H1 (cell line): ENCODE measurements at regions not wholly inside any gene's neighbourhood (a gene's known extent, or its start where the extent isn't known, plus 50 kb on each side); places are given as distances from the start of the nearest gene placed in this dataset.

ENCODE experiments used
- CTCF ChIA-PET: fragments of 300-600 bp; sonication (Branson Sonifier 250); formaldehyde crosslinking; loops from one replicate; lab custom pipeline; 2021; ENCODE audit not compliant: partially characterized antibody; lab: Charles Lee
- POLR2A ChIA-PET: fragments of 300-600 bp; sonication (Branson Sonifier 250); formaldehyde crosslinking; loops from one replicate; lab custom pipeline; 2021; ENCODE audit warnings: inconsistent platforms; ENCODE audit not compliant: partially characterized antibody; lab: Charles Lee
- DNase-seq, 2 experiments: peaks; one replicate each; pipeline versions ENCODE4 v3.0.0 to v3.0.0-alpha.2; 2010 to 2022; ENCODE audit warnings: low spot score in 2 of 2, low read depth in 1 of 2, mixed read lengths in 1 of 2
- FAIRE-seq: peaks from 2 replicates; lab custom pipeline; 2011; peaks lifted over from hg19 to GRCh38; lab: Jason Lieb, UNC
- H2AFZ ChIP-seq: 2 replicates; pipeline ENCODE4 v1.8.1; 2012; ENCODE audit warnings: low read length, inconsistent platforms
- H2AK5ac ChIP-seq: 2 replicates; pipeline ENCODE4 v1.6.1; 2013; ENCODE audit warnings: low read depth, low read length
- H2BK120ac ChIP-seq: replicated peaks from 2 replicates; pipeline ENCODE3; 2013; ENCODE audit warnings: low read depth, low read length, inconsistent platforms
- H2BK12ac ChIP-seq: 2 replicates; pipeline ENCODE4 v1.6.1; 2013; ENCODE audit warnings: low read depth, low read length
- H2BK15ac ChIP-seq: 2 replicates; pipeline ENCODE4 v1.6.1; 2013; ENCODE audit warnings: low read length
- H2BK20ac ChIP-seq: 2 replicates; pipeline ENCODE4 v1.6.1; 2013; ENCODE audit warnings: low read length
- H2BK5ac ChIP-seq: 2 replicates; pipeline ENCODE4 v1.6.1; 2013; ENCODE audit warnings: low read depth, low read length
- H3K14ac ChIP-seq: 2 replicates; pipeline ENCODE4 v1.6.1; 2013; ENCODE audit warnings: inconsistent platforms; ENCODE audit not compliant: insufficient read length
- H3K18ac ChIP-seq: 2 replicates; pipeline ENCODE4 v1.6.1; 2013; ENCODE audit warnings: low read length; ENCODE audit errors: extremely low read depth
- H3K23ac ChIP-seq: 2 replicates; pipeline ENCODE4 v1.6.1; 2013; ENCODE audit warnings: inconsistent platforms; ENCODE audit not compliant: insufficient read length
- H3K23me2 ChIP-seq: 2 replicates; pipeline ENCODE4 v1.6.1; 2013; ENCODE audit warnings: low read depth, low read length
- H3K27ac ChIP-seq: 2 replicates; pipeline ENCODE4 v1.6.1; 2011; ENCODE audit warnings: low read depth, low read length, inconsistent platforms
- H3K27me3 ChIP-seq, 4 experiments: replicated peaks in 1 of 4; 1 replicate in 1 of 4; 2 replicates in 3 of 4; pipeline versions ENCODE4 v1.6.1 to v1.8.1; 2011 to 2013; ENCODE audit warnings: low read length in 3 of 4, mild to moderate bottlenecking in 3 of 4, inconsistent platforms in 2 of 4, mixed read lengths in 2 of 4, moderate library complexity in 1 of 4; ENCODE audit not compliant: control insufficient read depth in 3 of 4, insufficient read depth in 3 of 4; ENCODE audit errors: extremely low read depth in 1 of 4
- H3K36me3 ChIP-seq, 4 experiments: 2 replicates each; pipeline versions ENCODE4 v1.6.1 to v1.8.1; 2011 to 2013; ENCODE audit warnings: mild to moderate bottlenecking in 4 of 4, low read length in 3 of 4, moderate library complexity in 2 of 4, control low read depth in 1 of 4, inconsistent platforms in 1 of 4; ENCODE audit not compliant: insufficient read depth in 4 of 4, control insufficient read depth in 2 of 4
- H3K4ac ChIP-seq: replicated peaks from 2 replicates; pipeline ENCODE3; 2013; ENCODE audit warnings: low read length, low read depth, mixed read lengths, inconsistent platforms; ENCODE audit not compliant: insufficient read length
- H3K4me1 ChIP-seq, 4 experiments: replicated peaks in 1 of 4; 1 replicate in 1 of 4; 2 replicates in 3 of 4; pipeline versions ENCODE4 v1.6.1 to v1.8.1; 2011 to 2013; ENCODE audit warnings: low read length in 3 of 4, inconsistent platforms in 2 of 4, mixed read lengths in 1 of 4; ENCODE audit not compliant: insufficient read depth in 4 of 4, control insufficient read depth in 3 of 4
- H3K4me2 ChIP-seq, 2 experiments: 2 replicates each; pipeline versions ENCODE4 v1.6.1 to v1.8.1; 2011 to 2013; ENCODE audit warnings: low read depth in 2 of 2, low read length in 2 of 2, control low read depth in 1 of 2, inconsistent platforms in 1 of 2, mild to moderate bottlenecking in 1 of 2; ENCODE audit not compliant: insufficient read depth in 1 of 2
- H3K4me3 ChIP-seq, 4 experiments: fragments of 200-600, 300-600 bp in 1 of 4; sonication (generic), shearing (Covaris generic), sonication (Bioruptor Twin) in 1 of 4; 2 replicates each; pipeline versions ENCODE4 v1.5.1 to v1.8.1; 2011 to 2016; ENCODE audit warnings: low read length in 4 of 4, low read depth in 3 of 4, control low read depth in 2 of 4, inconsistent platforms in 2 of 4, mild to moderate bottlenecking in 2 of 4, mixed read lengths in 1 of 4, moderate library complexity in 1 of 4; ENCODE audit not compliant: insufficient read depth in 2 of 4; ENCODE audit errors: extremely low read depth in 1 of 4
- H3K56ac ChIP-seq: replicated peaks from 2 replicates; pipeline ENCODE3; 2013; ENCODE audit warnings: low read depth, mild to moderate bottlenecking, mixed read lengths, low read length, inconsistent platforms; ENCODE audit not compliant: insufficient read length
- H3K79me1 ChIP-seq: 2 replicates; pipeline ENCODE4 v1.6.1; 2013; ENCODE audit warnings: low read depth, low read length, control low read depth
- H3K79me2 ChIP-seq, 2 experiments: 2 replicates each; pipeline versions ENCODE4 v1.6.1 to v1.8.1; 2012 to 2013; ENCODE audit warnings: low read length in 2 of 2, mild to moderate bottlenecking in 2 of 2, inconsistent platforms in 1 of 2; ENCODE audit not compliant: insufficient read depth in 2 of 2, control insufficient read depth in 1 of 2
- H3K9ac ChIP-seq, 4 experiments: replicated peaks in 1 of 4; 1 replicate in 1 of 4; 2 replicates in 3 of 4; pipeline versions ENCODE4 v1.6.1 to v1.8.1; 2011 to 2013; ENCODE audit warnings: low read depth in 3 of 4, low read length in 3 of 4, control low read depth in 2 of 4, mild to moderate bottlenecking in 2 of 4, moderate library complexity in 2 of 4, inconsistent platforms in 1 of 4; ENCODE audit errors: extremely low read depth in 1 of 4
- H3K9me3 ChIP-seq, 2 experiments: 2 replicates each; pipeline versions ENCODE4 v1.6.1 to v1.8.1; 2012 to 2013; ENCODE audit warnings: mild to moderate bottlenecking in 2 of 2, moderate library complexity in 2 of 2, control low read depth in 1 of 2, inconsistent platforms in 1 of 2, low read depth in 1 of 2, low read length in 1 of 2, mixed read lengths in 1 of 2; ENCODE audit not compliant: insufficient read depth in 2 of 2
- H4K20me1 ChIP-seq, 2 experiments: replicated peaks in 1 of 2; 2 replicates each; pipeline versions ENCODE3 to v1.8.1; 2011 to 2013; ENCODE audit warnings: inconsistent platforms in 2 of 2, low read length in 2 of 2, mild to moderate bottlenecking in 1 of 2; ENCODE audit not compliant: insufficient read depth in 2 of 2, control insufficient read depth in 1 of 2
- H4K5ac ChIP-seq: 2 replicates; pipeline ENCODE4 v1.6.1; 2013; ENCODE audit warnings: low read length, low read depth, mixed read lengths, inconsistent platforms; ENCODE audit not compliant: insufficient read length
- H4K8ac ChIP-seq: 2 replicates; pipeline ENCODE4 v1.8.0; 2013; ENCODE audit warnings: mild to moderate bottlenecking, moderate library complexity, low read length, inconsistent platforms; ENCODE audit not compliant: insufficient read depth; ENCODE audit errors: extremely low read depth
- H4K91ac ChIP-seq: replicated peaks from 2 replicates; pipeline ENCODE3; 2013; ENCODE audit warnings: low read length, mixed read lengths, inconsistent platforms; ENCODE audit not compliant: insufficient read length
- FOSL1 ChIP-seq: IDR thresholded peaks from 2 replicates; pipeline ENCODE4 v1.6.1; 2011; ENCODE audit warnings: mild to moderate bottlenecking, low read depth, low read length, moderate library complexity; ENCODE audit not compliant: insufficient read depth
- GTF2F1 ChIP-seq: IDR thresholded peaks from 2 replicates; pipeline ENCODE4 v1.6.1; 2012; ENCODE audit warnings: low read depth, low read length, improper control_type of control experiment, borderline replicate concordance
- POU5F1 ChIP-seq: IDR thresholded peaks from 2 replicates; pipeline ENCODE4 v1.6.1; 2011; ENCODE audit warnings: low read depth, mild to moderate bottlenecking, low read length, moderate library complexity
- RAD21 ChIP-seq, 2 experiments: IDR thresholded peaks in 1 of 2; conservative IDR thresholded peaks in 1 of 2; 2 replicates each; pipeline ENCODE4 v1.6.1; 2011; ENCODE audit warnings: low read depth in 2 of 2, low read length in 2 of 2, improper control_type of control experiment in 1 of 2, inconsistent platforms in 1 of 2, mild to moderate bottlenecking in 1 of 2, moderate library complexity in 1 of 2
- RNF2 ChIP-seq: fragments of 200-900, 300-1000 bp; sonication (generic); IDR thresholded peaks from 2 replicates; pipeline ENCODE4 v1.7.1; 2016; ENCODE audit warnings: borderline replicate concordance, low read depth, mild to moderate bottlenecking, antibody characterized with exemption, low read length; ENCODE audit not compliant: poor library complexity, severe bottlenecking; ENCODE audit errors: missing control alignments
- SP1 ChIP-seq: IDR thresholded peaks from 2 replicates; pipeline ENCODE4 v1.6.1; 2011; ENCODE audit warnings: low read depth, low read length
- SP4 ChIP-seq: IDR thresholded peaks from 2 replicates; pipeline ENCODE4 v1.6.1; 2012; ENCODE audit warnings: low read length, inconsistent platforms
- SUZ12 ChIP-seq: fragments of 200-600 bp; sonication (generic); IDR thresholded peaks from 2 replicates; pipeline ENCODE4 v1.6.1; 2012; ENCODE audit warnings: mild to moderate bottlenecking, inconsistent platforms, low read length, moderate library complexity, mixed read lengths
- TAF1 ChIP-seq: IDR thresholded peaks from 2 replicates; pipeline ENCODE4 v1.6.1; 2011; ENCODE audit warnings: mild to moderate bottlenecking, low read depth, low read length
- TAF7 ChIP-seq: optimal IDR thresholded peaks from 2 replicates; pipeline ENCODE3; 2011; ENCODE audit warnings: low read depth, mild to moderate bottlenecking, inconsistent platforms, low read length, moderate library complexity, borderline replicate concordance
- TEAD4 ChIP-seq: IDR thresholded peaks from 2 replicates; pipeline ENCODE4 v1.6.1; 2012; ENCODE audit warnings: low read depth, low read length, inconsistent platforms, mixed read lengths
- YY1 ChIP-seq: IDR thresholded peaks from 2 replicates; pipeline ENCODE4 v1.6.1; 2011; ENCODE audit warnings: low read depth, mild to moderate bottlenecking, low read length
- WGBS, 2 experiments: shearing (Covaris generic) in 1 of 2; methylation state at CpG; one replicate each; pipeline versions ENCODE4 v1.1.6 to v1.1.7; 2013 to 2015; ENCODE audit warnings: low lambda C conversion rate in 2 of 2, mixed read lengths in 2 of 2, inconsistent platforms in 1 of 2, low coverage in 1 of 2, missing lambda C conversion rate in 1 of 2; ENCODE audit not compliant: insufficient replicate concordance in 2 of 2, insufficient coverage in 1 of 2, insufficient read length in 1 of 2; ENCODE audit errors: extremely low coverage in 1 of 2, missing lambda C conversion rate in 1 of 2; 5-methylcytosine and 5-hydroxymethylcytosine counted together

GRCh38 chr10:78366663-78367411 is 333.2 kb downstream of the RPS24 start:
- H4K91ac ChIP-seq = no peak overlapping the region
- H3K14ac ChIP-seq = no peak overlapping the region
- no peak overlapping the region for H2AK5ac ChIP-seq
- no peaks in the 10 kb centered on the region for H3K36me3 ChIP-seq
- H3K79me1 ChIP-seq = no peaks in the 10 kb centered on the region
- no peak overlapping the region for H2BK12ac ChIP-seq
- H4K5ac ChIP-seq = no peak overlapping the region
- H3K23me2 ChIP-seq = no peaks in the 10 kb centered on the region
- DNase-seq = no peak
- H3K9ac ChIP-seq = no peak overlapping the region
- H3K18ac ChIP-seq = no peak overlapping the region
- no peak overlapping the region for H3K4me2 ChIP-seq
- no peaks in the 10 kb centered on the region for H3K79me2 ChIP-seq
- H4K20me1 ChIP-seq = no peaks in the 10 kb centered on the region
- no peak overlapping the region for H2BK15ac ChIP-seq
- CTCF ChIA-PET = interaction anchor here (0.8 to 3.2 kb wide), 3 partner anchors 11 to 135 kb away, joined by 3 to 10 read pairs (median 8); no protein-coding TSS in a partner anchor
- WGBS, 2 experiments = 83% methylated on average over 15 of the region's 15 CpGs; no CpG with 5 or more reads in 1 of the 2 experiments
- FAIRE-seq = no peak
- H4K8ac ChIP-seq = no peak overlapping the region
- no peak overlapping the region for H3K4ac ChIP-seq
- no peak overlapping the region for H3K23ac ChIP-seq
- H3K4me3 ChIP-seq = no peak overlapping the region
- H2BK5ac ChIP-seq = no peak overlapping the region
- no peaks in the 10 kb centered on the region for H3K9me3 ChIP-seq
- no peak overlapping the region for H3K27ac ChIP-seq
- H3K27me3 ChIP-seq = no peaks in the 10 kb centered on the region; a peak in 1 of 7 replicates
- POLR2A ChIA-PET = no interaction called here
- no peak overlapping the region for H2BK20ac ChIP-seq
- no peak overlapping the region for H3K56ac ChIP-seq
- no peak overlapping the region for H2AFZ ChIP-seq
- H2BK120ac ChIP-seq = no peak overlapping the region
- H3K4me1 ChIP-seq = peaks cover 0 to 4% (median 2%) of the 10 kb centered on the region in 4 experiments; a peak in 3 of 7 replicates
- TF ChIP-seq POU5F1 = no peak
- TF ChIP-seq YY1 = no peak
- TF ChIP-seq RAD21 (IDR thresholded peaks at IDR 0.05 in 1 of 2, conservative IDR thresholded peaks at IDR 0.05 in 1 of 2; ENCODE audit: low read depth in 2 of 2, low read length in 2 of 2) = no peak
- TF ChIP-seq SUZ12 = no peak
- no peak for TF ChIP-seq FOSL1
- no peak for TF ChIP-seq SP1
- TF ChIP-seq SP4 = no peak
- TF ChIP-seq TAF7 = no peak
- no peak for TF ChIP-seq GTF2F1
- no peak for TF ChIP-seq TEAD4
- TF ChIP-seq TAF1 = no peak
- no peak for TF ChIP-seq RNF2
